OCI-M2 (cell line): ENCODE measurements at regions not wholly inside any gene's neighbourhood (a gene's known extent, or its start where the extent isn't known, plus 50 kb on each side); places are given as distances from the start of the nearest gene placed in this dataset.
"Not testable (repeated sequence)": the region's sequence is repeated elsewhere in the genome, so short reads cannot be mapped to it uniquely, and the experiment has no call there.

ENCODE experiments used
- DNase-seq: peaks from one replicate; lab custom pipeline; 2025; ENCODE audit not compliant: unreplicated experiment; lab: John Stamatoyannopoulos, UW

GRCh38 chr4:110424144-110424543 lies 51.8 kb upstream of the ENPEP start:
- no peak for DNase-seq

DNA sequence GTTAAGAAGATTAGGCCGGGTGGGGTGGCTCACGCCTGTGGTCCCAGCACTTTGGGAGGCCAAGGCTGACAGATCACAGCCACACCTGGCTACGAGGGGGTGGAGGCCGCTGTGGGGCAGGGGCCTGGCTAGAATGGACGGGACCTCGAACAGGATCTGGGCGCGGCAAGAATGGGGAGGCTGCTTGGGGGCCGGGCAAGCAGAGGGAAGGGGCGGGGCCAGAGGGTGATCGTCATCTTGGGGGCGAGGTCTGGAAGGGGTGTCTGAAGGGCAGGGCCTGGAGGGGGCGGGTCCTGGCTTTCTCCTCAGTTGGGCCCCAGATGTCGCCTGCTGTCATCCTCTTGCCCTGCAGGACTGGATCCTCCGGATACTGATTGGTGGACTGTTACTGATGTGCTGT lies 57.3 kb upstream of the ENPEP start:
- DNase-seq, result no peak

GRCh38 chr4:110417136-110417535 lies 58.8 kb upstream of the ENPEP start:
- no peak for DNase-seq

DNA sequence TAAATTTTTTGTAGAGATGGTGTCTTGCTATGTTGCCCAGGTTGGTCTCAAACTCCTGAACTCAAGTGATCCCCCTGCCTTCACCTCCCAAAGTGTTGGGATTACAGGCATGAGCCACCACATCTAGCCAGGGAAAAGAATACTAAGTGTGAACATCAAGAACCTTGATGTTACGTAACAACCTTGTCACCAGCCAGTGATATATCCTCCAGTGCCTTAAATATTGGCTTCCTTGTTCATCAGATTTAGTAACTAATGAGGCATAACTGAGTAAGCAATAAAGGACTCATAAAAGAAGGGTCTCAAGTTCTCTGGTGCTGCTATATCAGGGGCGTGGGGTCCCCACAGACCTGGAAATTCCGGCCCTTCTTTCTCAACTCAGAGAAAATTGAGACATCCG lies 60.5 kb upstream of the ENPEP start:
- DNase-seq, result no peak

- DNase-seq, result no peak
Observed at GRCh38 chr4:110415041-110415440, 60.9 kb upstream of the ENPEP start.

GRCh38 chr4:110414561-110414920 lies 61.4 kb upstream of the ENPEP start:
- no peak for DNase-seq

DNA sequence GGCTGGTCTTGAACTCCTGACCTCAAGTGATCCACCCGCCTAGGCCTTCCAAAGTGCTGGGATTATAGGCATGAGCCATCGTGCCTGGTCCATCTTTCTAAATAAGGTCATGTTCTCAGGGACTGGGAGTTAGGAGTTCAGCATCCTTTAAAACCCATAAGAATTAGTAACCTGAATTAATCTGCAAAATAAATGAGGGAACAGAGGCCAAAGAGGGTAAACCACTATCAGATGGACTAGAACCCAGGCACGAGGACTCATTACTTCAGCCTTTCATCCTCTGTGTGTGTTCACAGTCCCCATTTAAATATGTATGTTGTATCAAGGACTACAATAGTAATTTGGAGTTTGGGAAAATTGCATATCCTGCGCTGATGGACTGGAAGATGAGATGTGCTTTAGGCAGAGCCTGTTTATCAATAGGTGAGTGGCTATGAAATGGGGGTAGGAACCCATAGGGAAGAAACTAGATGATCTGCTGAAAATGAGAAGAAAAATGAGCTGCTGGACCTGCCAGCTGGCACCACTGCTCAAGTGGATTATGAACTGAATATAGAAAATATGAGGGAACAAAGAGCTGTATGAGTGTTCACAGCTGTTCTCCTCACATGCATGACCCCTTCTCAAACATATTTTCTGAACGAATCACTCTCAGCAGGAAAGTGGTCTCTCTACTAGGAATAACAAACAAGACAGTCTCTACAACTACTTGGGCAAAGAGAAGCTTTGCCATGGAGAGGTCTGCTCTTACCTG lies 62.0 kb upstream of the ENPEP start:
- not testable (repeated sequence) for DNase-seq

DNA sequence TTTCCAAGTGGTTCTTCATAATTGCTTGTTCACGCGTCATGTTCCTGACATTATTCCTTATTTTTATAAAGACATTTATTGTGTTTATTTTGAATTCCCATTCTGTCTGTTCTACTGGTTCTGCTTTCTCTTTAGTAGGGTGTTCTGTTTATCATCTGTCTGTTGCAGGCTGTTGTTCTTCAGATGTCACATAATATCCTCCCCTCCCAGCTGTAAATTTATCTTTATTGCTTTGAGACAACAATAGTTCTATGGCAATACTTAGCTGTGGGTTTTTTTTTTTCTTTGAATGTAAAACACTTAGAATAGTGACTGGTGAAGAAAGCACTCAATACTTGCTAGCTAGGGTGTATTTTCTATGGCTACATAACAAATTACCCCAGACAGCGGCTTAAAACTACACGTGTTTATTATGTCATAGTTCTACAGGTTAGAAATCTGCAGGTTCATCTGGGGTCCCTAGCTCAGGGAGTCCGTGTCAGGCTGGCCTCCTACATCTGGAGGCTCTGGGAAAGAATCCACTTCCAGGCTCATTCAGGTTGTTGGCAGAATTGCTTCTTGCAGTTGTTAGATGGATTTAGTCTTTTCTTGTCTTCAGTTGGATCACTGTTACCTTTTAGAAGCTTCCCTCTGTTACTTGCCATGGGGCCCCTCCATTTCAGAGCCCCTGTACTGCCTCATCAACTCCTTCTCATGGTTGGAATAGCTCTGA lies 63.4 kb upstream of the ENPEP start:
- DNase-seq, result no peak

- no peak for DNase-seq
Observed at GRCh38 chr4:110411574-110412011, 64.4 kb upstream of the ENPEP start.

DNA sequence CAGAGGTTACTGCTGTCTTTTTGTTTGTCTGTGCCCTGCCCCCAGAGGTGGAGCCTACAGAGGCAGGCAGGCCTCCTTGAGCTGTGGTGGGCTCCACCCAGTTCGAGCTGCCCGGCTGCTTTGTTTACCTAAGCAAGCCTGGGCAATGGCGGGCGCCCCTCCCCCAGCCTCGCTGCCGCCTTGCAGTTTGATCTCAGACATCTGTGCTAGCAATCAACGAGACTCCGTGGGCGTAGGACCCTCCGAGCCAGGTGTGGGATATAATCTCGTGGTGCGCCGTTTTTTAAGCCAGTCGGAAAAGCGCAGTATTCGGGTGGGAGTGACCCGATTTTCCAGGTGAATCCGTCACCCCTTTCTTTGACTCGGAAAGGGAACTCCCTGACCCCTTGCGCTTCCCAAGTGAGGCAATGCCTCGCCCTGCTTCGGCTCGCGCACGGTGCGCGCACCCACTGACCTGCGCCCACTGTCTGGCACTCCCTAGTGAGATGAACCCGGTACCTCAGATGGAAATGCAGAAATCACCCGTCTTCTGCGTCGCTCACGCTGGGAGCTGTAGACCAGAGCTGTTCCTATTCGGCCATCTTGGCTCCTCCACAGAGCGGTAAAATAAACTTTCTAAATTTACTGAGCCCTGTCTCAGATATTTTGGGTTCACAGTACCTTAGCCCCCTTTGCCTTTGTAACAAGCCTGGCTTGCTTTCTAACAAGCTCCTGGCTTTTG lies 64.9 kb upstream of the ENPEP start:
- not testable (repeated sequence) for DNase-seq

DNA sequence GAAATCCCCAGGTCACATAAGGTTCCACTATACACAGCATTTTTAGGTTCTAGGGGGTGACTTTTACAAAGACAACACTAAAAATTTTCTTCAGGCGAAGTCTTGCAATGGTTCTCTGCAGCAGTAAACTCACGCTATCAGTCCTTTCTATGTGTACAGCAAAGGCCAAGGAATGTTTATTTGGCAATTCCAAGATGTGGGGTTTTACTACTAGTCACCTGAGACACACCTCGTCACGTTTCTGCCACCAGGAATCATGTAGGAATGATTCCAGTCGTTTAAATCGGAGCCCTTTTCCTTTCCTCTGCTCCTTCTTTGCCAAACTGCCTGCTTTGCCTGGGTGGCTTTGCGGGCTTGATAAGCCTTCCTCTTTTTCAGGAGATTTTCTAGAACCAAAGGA lies 75.9 kb upstream of the ENPEP start:
- DNase-seq, result no peak

- not testable (repeated sequence) for DNase-seq
Observed at GRCh38 chr4:110399046-110399445, 76.9 kb upstream of the ENPEP start.

DNA sequence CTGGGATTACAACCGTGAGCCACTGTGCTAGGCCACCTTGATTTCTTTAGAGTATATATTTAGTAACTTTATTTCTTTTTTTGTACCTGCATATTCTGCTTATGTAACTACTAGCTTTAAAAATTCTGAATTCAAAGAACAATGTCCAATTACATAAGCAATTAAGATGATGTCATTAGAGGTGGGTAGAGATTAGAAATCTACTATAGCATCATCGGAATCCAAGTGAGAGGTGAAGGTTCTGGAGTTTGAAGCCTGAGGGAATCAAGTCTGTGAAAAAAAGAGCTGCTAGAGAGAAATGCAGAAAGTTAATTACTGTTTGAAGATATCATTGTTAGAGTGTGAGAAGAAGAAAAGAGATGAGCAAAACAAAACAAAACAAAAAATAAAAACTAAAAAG lies 79.0 kb upstream of the ENPEP start:
- no peak for DNase-seq

DNA sequence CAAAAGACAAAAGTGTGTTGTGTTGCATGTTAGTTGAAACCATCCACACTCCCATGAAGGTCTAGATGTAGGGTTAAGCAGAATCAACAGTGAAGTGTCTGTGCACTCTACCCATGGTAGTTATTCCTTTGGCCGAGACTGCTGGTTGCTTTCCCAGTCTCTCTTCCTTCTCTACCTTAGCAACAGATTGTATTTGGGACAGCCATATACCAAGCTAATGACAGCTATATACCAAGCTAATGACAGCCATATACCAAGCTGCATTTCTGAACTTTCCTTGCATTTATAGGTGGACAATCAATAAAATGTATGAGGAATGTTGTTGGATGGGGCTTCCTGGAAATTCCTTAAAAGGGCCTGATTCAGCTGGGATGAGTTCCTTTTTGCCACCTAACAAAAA lies 80.5 kb upstream of the ENPEP start:
- DNase-seq, result no peak

- DNase-seq, result no peak
Observed at GRCh38 chr4:110394871-110395270, 81.1 kb upstream of the ENPEP start.

GRCh38 chr4:110381784-110382183 lies 94.2 kb upstream of the ENPEP start:
- no peak for DNase-seq

- no peak for DNase-seq
Observed at GRCh38 chr4:110372485-110372884, 103.5 kb upstream of the ENPEP start.

GRCh38 chr4:110371016-110371770 lies 104.8 kb upstream of the ENPEP start:
- DNase-seq, result no peak

GRCh38 chr4:110368409-110368808 lies 107.5 kb upstream of the ENPEP start:
- no peak for DNase-seq

- no peak for DNase-seq
Observed at GRCh38 chr4:110367156-110367555, 108.8 kb upstream of the ENPEP start.

DNA sequence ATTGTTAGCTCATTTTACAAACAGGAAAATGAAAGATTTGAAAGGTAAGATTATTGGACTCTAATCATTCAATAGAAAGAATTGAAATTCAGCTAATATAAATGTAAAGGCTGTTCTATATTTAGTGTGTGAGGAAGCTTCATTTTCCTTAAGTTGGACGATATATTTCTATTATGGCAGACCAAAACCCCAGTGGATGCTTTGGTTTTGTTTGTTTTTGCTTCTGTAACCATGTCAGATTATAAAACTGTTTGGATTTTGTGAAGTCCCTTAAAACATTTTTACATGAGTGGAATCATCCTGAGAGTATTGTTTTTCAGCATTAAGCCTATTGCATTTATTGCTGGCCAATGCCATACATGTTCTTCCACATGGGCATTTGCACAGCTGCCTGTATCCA lies 110.2 kb upstream of the ENPEP start:
- DNase-seq, result no peak
